Caco-2 (cell line): ENCODE measurements at regions not wholly inside any gene's neighbourhood (a gene's known extent, or its start where the extent isn't known, plus 50 kb on each side); places are given as distances from the start of the nearest gene placed in this dataset.

ENCODE experiments used
- BruUV-seq: library from RNA; stranded (reverse); fragments of 400-500 nt; replicated peaks from 2 replicates; lab custom pipeline; 2021; lab: Mats Ljungman, UMichigan
- CTCF ChIA-PET: fragments of 300-600 bp; sonication (Branson Sonifier 250); formaldehyde crosslinking; loops from one replicate; lab custom pipeline; 2022; ENCODE audit warnings: antibody characterized with exemption; lab: Charles Lee
- POLR2A ChIA-PET: fragments of 300-600 bp; sonication (Branson Sonifier 250); formaldehyde crosslinking; loops from one replicate; lab custom pipeline; 2022; ENCODE audit warnings: antibody characterized with exemption; lab: Charles Lee
- DNase-seq, 2 experiments: peaks; one replicate each; pipeline versions ENCODE4 v3.0.0 to v3.0.0-alpha.2; 2020 to 2022
- H3K27me3 ChIP-seq: replicated peaks from 2 replicates; pipeline ENCODE4 v1.6.0; 2011; ENCODE audit warnings: low read length; ENCODE audit not compliant: control insufficient read depth, insufficient read depth
- H3K36me3 ChIP-seq: 2 replicates; pipeline ENCODE4 v1.5.1; 2011; ENCODE audit warnings: low read length; ENCODE audit not compliant: control insufficient read depth, insufficient read depth
- H3K4me1 ChIP-seq: fragments of 250-450 bp; sonication (Bioruptor Pico); 2 replicates; pipeline ENCODE4 v1.5.1; 2020; ENCODE audit warnings: mild to moderate bottlenecking
- H3K4me3 ChIP-seq: 2 replicates; pipeline ENCODE4 v1.5.1; 2011; ENCODE audit warnings: low read depth, mild to moderate bottlenecking, control low read depth, low read length
- H3K9me3 ChIP-seq: fragments of 250-450 bp; sonication (Bioruptor Pico); 2 replicates; pipeline ENCODE4 v1.5.1; 2020; ENCODE audit warnings: mild to moderate bottlenecking, moderate library complexity
- H3K27ac Mint-ChIP-seq: one replicate; pipeline ENCODE4 v1.8.0; 2022; ENCODE audit warnings: mixed read lengths; ENCODE audit not compliant: unreplicated experiment
- H3K27me3 Mint-ChIP-seq: one replicate; pipeline ENCODE4 v1.8.0; 2022; ENCODE audit warnings: mixed read lengths; ENCODE audit not compliant: insufficient read depth, unreplicated experiment
- H3K36me3 Mint-ChIP-seq: one replicate; pipeline ENCODE4 v1.8.0; 2022; ENCODE audit warnings: mild to moderate bottlenecking, mixed read lengths; ENCODE audit not compliant: insufficient read depth, unreplicated experiment
- H3K4me1 Mint-ChIP-seq: one replicate; pipeline ENCODE4 v1.8.0; 2022; ENCODE audit warnings: low read depth, mixed read lengths; ENCODE audit not compliant: unreplicated experiment
- H3K4me3 Mint-ChIP-seq: one replicate; pipeline ENCODE4 v1.8.0; 2022; ENCODE audit warnings: mild to moderate bottlenecking, moderate library complexity, mixed read lengths; ENCODE audit not compliant: unreplicated experiment
- H3K9me3 Mint-ChIP-seq: one replicate; pipeline ENCODE4 v1.8.0; 2022; ENCODE audit warnings: mixed read lengths; ENCODE audit not compliant: unreplicated experiment
- intact Hi-C: fragments of 100-400 bp; cut with micrococcal nuclease; formaldehyde crosslinking; loops from one replicate; pipeline ENCODE4 v1.10.0; 2022; ENCODE audit not compliant: unreplicated experiment
- TF ChIP-seq, protein P1 (sequence below), 2 experiments: fragments of 200-600 bp in 1 of 2; IDR thresholded peaks; 1 replicate in 1 of 2; 2 replicates in 1 of 2; pipeline versions ENCODE4 v1.5.1 to v1.8.0; 2011 to 2022; ENCODE audit warnings: antibody characterized with exemption in 1 of 2, control low read depth in 1 of 2, inconsistent platforms in 1 of 2, low read depth in 1 of 2, low read length in 1 of 2, mild to moderate bottlenecking in 1 of 2, moderate library complexity in 1 of 2; ENCODE audit not compliant: insufficient read depth in 1 of 2, severe bottlenecking in 1 of 2, unreplicated experiment in 1 of 2

DNA sequence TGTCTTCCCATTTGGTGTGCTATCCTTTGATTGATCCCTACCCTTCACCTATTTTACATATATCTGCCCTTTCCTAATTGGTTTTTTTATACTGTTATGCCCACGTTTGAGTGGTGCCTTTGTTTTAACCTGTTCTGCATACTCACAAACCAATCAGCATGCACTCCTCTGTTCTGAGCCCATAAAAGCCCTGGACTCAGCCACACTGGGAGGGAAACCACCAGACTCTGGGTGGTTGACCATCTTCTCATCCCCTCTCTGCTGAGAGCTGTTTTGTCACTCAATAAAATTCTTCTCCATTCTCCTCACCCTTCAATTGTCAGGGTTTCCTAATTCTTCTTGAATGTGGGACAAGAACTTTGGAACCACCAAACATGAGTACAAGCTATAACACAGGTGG is 989.8 kb downstream of the ADGRL2 start:
- no peaks in the 10 kb centered on the region for H3K27me3 ChIP-seq
- DNase-seq, result no peak
- intact Hi-C loops, result no loop called here
- POLR2A ChIA-PET, result no interaction called here
- Mint-ChIP-seq H3K9me3 (no peaks in the 10 kb centered on the region), H3K27ac (no peak overlapping the region), H3K4me3 (no peak overlapping the region), H3K36me3 (no peaks in the 10 kb centered on the region), H3K27me3 (no peaks in the 10 kb centered on the region), H3K4me1 (no peaks in the 10 kb centered on the region)
- H3K4me1 ChIP-seq, result no peaks in the 10 kb centered on the region
- CTCF ChIA-PET, result no interaction called here
- H3K9me3 ChIP-seq, result no peaks in the 10 kb centered on the region
- H3K4me3 ChIP-seq, result no peak overlapping the region
- no peaks in the 10 kb centered on the region for H3K36me3 ChIP-seq
- TF ChIP-seq, protein P1, sequence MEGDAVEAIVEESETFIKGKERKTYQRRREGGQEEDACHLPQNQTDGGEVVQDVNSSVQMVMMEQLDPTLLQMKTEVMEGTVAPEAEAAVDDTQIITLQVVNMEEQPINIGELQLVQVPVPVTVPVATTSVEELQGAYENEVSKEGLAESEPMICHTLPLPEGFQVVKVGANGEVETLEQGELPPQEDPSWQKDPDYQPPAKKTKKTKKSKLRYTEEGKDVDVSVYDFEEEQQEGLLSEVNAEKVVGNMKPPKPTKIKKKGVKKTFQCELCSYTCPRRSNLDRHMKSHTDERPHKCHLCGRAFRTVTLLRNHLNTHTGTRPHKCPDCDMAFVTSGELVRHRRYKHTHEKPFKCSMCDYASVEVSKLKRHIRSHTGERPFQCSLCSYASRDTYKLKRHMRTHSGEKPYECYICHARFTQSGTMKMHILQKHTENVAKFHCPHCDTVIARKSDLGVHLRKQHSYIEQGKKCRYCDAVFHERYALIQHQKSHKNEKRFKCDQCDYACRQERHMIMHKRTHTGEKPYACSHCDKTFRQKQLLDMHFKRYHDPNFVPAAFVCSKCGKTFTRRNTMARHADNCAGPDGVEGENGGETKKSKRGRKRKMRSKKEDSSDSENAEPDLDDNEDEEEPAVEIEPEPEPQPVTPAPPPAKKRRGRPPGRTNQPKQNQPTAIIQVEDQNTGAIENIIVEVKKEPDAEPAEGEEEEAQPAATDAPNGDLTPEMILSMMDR (IDR thresholded peaks at IDR 0.05; ENCODE audit: insufficient read depth in 1 of 2, low read depth in 1 of 2, low read length in 1 of 2, severe bottlenecking in 1 of 2, unreplicated experiment in 1 of 2), result no peak
- BruUV-seq, result no TSS peak

DNA sequence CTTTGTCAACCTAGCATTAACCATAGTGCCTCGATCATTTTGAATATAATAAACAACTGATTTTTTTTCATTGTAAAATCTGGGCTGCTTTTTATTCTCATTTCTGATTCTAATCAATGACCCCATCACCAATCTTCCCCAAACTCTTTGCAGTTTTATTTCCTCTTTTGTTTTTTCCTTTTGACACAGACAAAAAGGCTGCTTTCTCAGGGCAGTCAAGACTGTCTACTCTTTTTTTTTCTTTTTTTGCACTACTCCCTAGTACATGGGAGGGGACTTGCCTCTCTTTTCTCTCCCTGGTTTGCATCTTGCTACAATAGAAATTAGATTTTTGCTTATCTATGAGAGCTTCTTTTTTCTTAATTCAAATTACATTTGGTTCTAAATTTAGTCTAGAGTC is 987.9 kb downstream of the ADGRL2 start:
- Histone ChIP-seq H3K27me3 (no peaks in the 10 kb centered on the region), H3K36me3 (no peaks in the 10 kb centered on the region), H3K4me1 (no peaks in the 10 kb centered on the region), H3K9me3 (no peaks in the 10 kb centered on the region), H3K4me3 (no peak overlapping the region)
- no peaks in the 10 kb centered on the region for H3K9me3 Mint-ChIP-seq
- no peak overlapping the region for H3K4me3 Mint-ChIP-seq
- H3K27me3 Mint-ChIP-seq, result no peaks in the 10 kb centered on the region
- DNase-seq, result no peak
- no peaks in the 10 kb centered on the region for H3K4me1 Mint-ChIP-seq
- TF ChIP-seq, protein P1 (IDR thresholded peaks at IDR 0.05; ENCODE audit: insufficient read depth in 1 of 2, low read depth in 1 of 2, low read length in 1 of 2, severe bottlenecking in 1 of 2, unreplicated experiment in 1 of 2), result no peak
- intact Hi-C loops, result no loop called here
- ChIA-PET CTCF (no interaction called here), POLR2A (no interaction called here)
- no peaks in the 10 kb centered on the region for H3K36me3 Mint-ChIP-seq
- no peak overlapping the region for H3K27ac Mint-ChIP-seq
- no TSS peak for BruUV-seq

DNA sequence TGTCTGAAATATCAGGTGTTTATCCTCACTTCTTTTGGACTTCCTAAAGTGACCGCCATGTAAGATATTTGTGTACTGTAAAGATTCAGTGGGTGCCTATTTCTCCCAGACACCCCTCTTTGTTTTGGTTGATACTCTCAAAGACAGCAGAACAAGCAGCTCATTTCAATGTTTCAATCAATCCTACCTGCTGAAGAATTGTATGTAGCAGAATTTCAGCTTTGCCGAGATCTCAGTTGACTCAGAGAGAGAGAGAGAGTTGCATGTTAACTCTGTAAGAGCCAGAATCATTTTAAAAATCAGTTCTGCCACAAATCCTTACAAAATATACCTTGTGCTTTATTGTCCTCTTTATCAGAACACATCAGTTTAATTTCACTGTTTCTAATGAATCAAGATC is 987.3 kb downstream of the ADGRL2 start:
- POLR2A ChIA-PET, result no interaction called here
- Mint-ChIP-seq H3K27me3 (no peaks in the 10 kb centered on the region), H3K4me1 (no peaks in the 10 kb centered on the region), H3K9me3 (no peaks in the 10 kb centered on the region), H3K36me3 (no peaks in the 10 kb centered on the region), H3K27ac (no peak overlapping the region), H3K4me3 (no peak overlapping the region)
- no peak for DNase-seq
- intact Hi-C loops, result no loop called here
- TF ChIP-seq, protein P1 (IDR thresholded peaks at IDR 0.05; ENCODE audit: insufficient read depth in 1 of 2, low read depth in 1 of 2, low read length in 1 of 2, severe bottlenecking in 1 of 2, unreplicated experiment in 1 of 2), result no peak
- Histone ChIP-seq H3K27me3 (no peaks in the 10 kb centered on the region), H3K4me3 (no peak overlapping the region), H3K36me3 (no peaks in the 10 kb centered on the region), H3K9me3 (no peaks in the 10 kb centered on the region), H3K4me1 (no peaks in the 10 kb centered on the region)
- no TSS peak for BruUV-seq
- CTCF ChIA-PET, result no interaction called here
